ENCODE measurements at regions not wholly inside any gene's neighbourhood (a gene's known extent, or its start where the extent isn't known, plus 50 kb on each side); places are given as distances from the start of the nearest gene placed in this dataset.
A peak's percentile ranks its signal among the peaks of the same experiment; 100 is the strongest.

DNA sequence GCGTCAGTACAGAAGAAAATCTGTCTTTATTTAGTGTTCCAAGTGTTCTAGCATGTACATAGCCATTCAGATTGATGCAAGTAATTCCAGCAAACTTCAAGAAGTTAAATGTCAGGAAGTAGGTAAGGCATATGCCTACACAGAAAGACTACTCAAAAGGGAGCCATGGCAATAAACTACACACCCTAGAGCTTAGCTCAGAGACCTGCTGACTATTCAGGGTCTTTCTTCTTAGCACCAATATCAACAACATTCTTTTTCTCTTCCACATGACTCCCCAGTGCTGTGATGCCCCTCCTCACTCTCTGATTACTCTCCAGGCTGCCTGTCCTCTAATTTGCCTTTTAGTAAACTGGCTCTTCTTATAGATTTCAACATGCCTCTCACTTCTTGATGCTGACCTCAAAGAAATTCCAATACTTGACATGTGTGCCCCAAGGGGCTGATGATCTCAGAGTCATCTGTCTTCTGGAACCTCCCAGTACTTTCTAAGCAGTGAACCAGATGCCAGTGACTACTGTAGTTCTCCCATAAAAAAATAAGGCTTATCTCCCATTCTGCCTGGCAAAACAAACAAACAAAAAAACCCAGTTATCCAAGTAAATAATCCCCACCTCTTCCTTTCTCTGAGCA lies 909.2 kb upstream of the FANCL start:
- H2AFZ ChIP-seq (ENCODE audit: low read depth, low read length): no peak overlapping the region
- TF ChIP-seq EZH2 (IDR thresholded peaks at IDR 0.05; ENCODE audit: borderline replicate concordance, low read depth, low read length, severe bottlenecking): no peak
- H3K27me3 ChIP-seq (ENCODE audit: insufficient read depth, low read length, poor library complexity): no peaks in the 10 kb centered on the region

DNA sequence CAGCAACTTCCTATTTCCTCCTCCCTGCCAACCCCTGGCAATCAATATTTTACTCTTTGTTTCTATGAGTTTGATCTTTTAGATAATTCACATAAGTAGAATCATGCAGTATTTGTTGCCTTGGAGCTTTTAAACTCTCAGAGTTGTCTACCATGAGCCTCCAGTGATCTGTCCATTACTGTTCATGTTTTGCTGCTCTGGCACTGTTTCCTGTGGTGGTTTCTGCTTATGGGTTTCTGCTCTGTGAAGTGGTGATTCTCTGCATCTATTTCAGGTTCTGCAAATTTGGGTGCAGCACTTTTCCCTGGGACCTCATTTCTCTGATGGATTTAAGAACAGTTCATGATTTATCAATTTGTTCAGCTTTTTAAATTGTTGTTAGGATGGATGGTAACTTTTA lies 908.1 kb upstream of the FANCL start:
- no peaks in the 10 kb centered on the region for H3K9me3 ChIP-seq (ENCODE audit: insufficient read depth, low read length, severe bottlenecking)
- no peak overlapping the region for H3K27ac ChIP-seq (ENCODE audit: low read length)
- ATAC-seq (ENCODE audit: insufficient read depth, low read depth) (peak; percentile 82), DNase-seq (peak; percentile 17)
- no peak overlapping the region for H2AFZ ChIP-seq (ENCODE audit: low read depth, low read length)
- no peaks in the 10 kb centered on the region for H3K27me3 ChIP-seq (ENCODE audit: insufficient read depth, low read length, poor library complexity)
- no peaks in the 10 kb centered on the region for H3K36me3 ChIP-seq (ENCODE audit: insufficient read depth, low read length)
- no peak overlapping the region for H3K4me3 ChIP-seq (ENCODE audit: low read depth in 1 of 2, low read length in 2 of 2)
- TF ChIP-seq, protein P1, sequence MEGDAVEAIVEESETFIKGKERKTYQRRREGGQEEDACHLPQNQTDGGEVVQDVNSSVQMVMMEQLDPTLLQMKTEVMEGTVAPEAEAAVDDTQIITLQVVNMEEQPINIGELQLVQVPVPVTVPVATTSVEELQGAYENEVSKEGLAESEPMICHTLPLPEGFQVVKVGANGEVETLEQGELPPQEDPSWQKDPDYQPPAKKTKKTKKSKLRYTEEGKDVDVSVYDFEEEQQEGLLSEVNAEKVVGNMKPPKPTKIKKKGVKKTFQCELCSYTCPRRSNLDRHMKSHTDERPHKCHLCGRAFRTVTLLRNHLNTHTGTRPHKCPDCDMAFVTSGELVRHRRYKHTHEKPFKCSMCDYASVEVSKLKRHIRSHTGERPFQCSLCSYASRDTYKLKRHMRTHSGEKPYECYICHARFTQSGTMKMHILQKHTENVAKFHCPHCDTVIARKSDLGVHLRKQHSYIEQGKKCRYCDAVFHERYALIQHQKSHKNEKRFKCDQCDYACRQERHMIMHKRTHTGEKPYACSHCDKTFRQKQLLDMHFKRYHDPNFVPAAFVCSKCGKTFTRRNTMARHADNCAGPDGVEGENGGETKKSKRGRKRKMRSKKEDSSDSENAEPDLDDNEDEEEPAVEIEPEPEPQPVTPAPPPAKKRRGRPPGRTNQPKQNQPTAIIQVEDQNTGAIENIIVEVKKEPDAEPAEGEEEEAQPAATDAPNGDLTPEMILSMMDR (IDR thresholded peaks at IDR 0.05; ENCODE audit: borderline replicate concordance, extremely low read depth, low read length, poor library complexity, severe bottlenecking): no peak
- no peak for TF ChIP-seq EZH2 (IDR thresholded peaks at IDR 0.05; ENCODE audit: borderline replicate concordance, low read depth, low read length, severe bottlenecking)
- no peak overlapping the region for H3K9ac ChIP-seq (ENCODE audit: low read depth, low read length)
- H3K79me2 ChIP-seq (ENCODE audit: insufficient read depth, low read length): no peaks in the 10 kb centered on the region
- no peaks in the 10 kb centered on the region for H4K20me1 ChIP-seq (ENCODE audit: insufficient read depth, low read length)
- no peak overlapping the region for H3K4me2 ChIP-seq (ENCODE audit: insufficient read depth, low read length)
- 0 out of 2 replicates have a peak, but pooled peaks cover 6% of the 10 kb centered on the region for H3K4me1 ChIP-seq (ENCODE audit: insufficient read depth, low read length)

More for the DNA sequence above, 909.2 kb upstream of the FANCL start:
- Histone ChIP-seq H3K79me2 (ENCODE audit: insufficient read depth, low read length) (no peaks in the 10 kb centered on the region), H3K9me3 (ENCODE audit: insufficient read depth, low read length, severe bottlenecking) (no peaks in the 10 kb centered on the region), H3K36me3 (ENCODE audit: insufficient read depth, low read length) (no peaks in the 10 kb centered on the region), H3K4me3 (ENCODE audit: low read depth in 1 of 2, low read length in 2 of 2) (no peak overlapping the region), H4K20me1 (ENCODE audit: insufficient read depth, low read length) (no peaks in the 10 kb centered on the region), H3K4me1 (ENCODE audit: insufficient read depth, low read length) (0 out of 2 replicates have a peak, but pooled peaks cover 6% of the 10 kb centered on the region), H3K4me2 (ENCODE audit: insufficient read depth, low read length) (no peak overlapping the region), H3K27ac (ENCODE audit: low read length) (no peak overlapping the region), H3K9ac (ENCODE audit: low read depth, low read length) (no peak overlapping the region)
- no peak for ATAC-seq (ENCODE audit: insufficient read depth, low read depth)
- no peak for DNase-seq

DNA sequence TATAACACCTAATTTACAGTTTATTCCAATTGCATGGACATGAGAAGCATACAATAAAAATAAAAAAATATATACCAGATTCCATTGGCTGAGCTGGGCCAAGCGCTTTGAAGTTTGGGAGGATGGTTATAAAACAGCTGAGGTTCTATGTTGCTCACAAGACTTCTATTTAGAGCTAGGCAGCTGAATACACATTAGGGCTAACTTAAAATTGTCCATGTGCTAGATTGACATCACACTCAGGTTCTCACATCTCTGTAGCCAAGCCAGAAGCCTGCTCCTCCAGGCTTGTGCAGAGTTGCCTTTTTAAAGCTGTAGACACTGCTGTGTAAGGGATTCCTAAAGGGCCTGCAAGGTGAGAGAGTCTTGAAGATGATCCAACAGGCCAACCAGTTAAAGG lies 871.1 kb upstream of the FANCL start:
- H4K20me1 ChIP-seq (ENCODE audit: insufficient read depth, low read length): no peaks in the 10 kb centered on the region
- H3K27me3 ChIP-seq (ENCODE audit: insufficient read depth, low read length, poor library complexity): no peaks in the 10 kb centered on the region
- no peak overlapping the region for H3K4me3 ChIP-seq (ENCODE audit: low read depth in 1 of 2, low read length in 2 of 2)
- TF ChIP-seq EZH2 (IDR thresholded peaks at IDR 0.05; ENCODE audit: borderline replicate concordance, low read depth, low read length, severe bottlenecking): no peak
- TF ChIP-seq, protein P1 (IDR thresholded peaks at IDR 0.05; ENCODE audit: borderline replicate concordance, extremely low read depth, low read length, poor library complexity, severe bottlenecking): no peak
- H3K4me2 ChIP-seq (ENCODE audit: insufficient read depth, low read length): no peak overlapping the region
- H3K27ac ChIP-seq (ENCODE audit: low read length): no peak overlapping the region
- no peak for DNase-seq
- H3K36me3 ChIP-seq (ENCODE audit: insufficient read depth, low read length): no peaks in the 10 kb centered on the region
- H3K4me1 ChIP-seq (ENCODE audit: insufficient read depth, low read length): no peaks in the 10 kb centered on the region
- no peak overlapping the region for H2AFZ ChIP-seq (ENCODE audit: low read depth, low read length)
- no peak for ATAC-seq (ENCODE audit: insufficient read depth, low read depth)
- no peak overlapping the region for H3K9ac ChIP-seq (ENCODE audit: low read depth, low read length)
- H3K9me3 ChIP-seq (ENCODE audit: insufficient read depth, low read length, severe bottlenecking): no peaks in the 10 kb centered on the region
- no peaks in the 10 kb centered on the region for H3K79me2 ChIP-seq (ENCODE audit: insufficient read depth, low read length)

DNA sequence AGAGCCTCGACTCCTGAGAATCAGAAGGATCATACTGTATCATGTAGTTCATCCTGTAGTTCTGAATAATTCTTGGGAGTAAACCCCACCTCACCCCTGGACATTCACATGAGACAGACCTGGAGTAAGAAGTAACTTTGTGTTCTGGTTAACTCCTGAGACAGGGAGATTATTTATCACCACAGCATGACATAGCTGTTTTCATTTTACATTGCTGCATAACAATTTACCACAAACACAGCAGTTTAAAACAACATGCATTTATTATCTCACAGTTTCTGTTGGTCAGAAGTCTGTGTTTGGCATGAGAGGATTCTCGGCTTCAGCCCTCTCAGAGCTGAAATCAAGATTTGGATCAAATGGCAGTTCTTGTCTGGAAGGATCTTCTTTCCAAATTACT lies 855.8 kb upstream of the FANCL start:
- no peaks in the 10 kb centered on the region for H3K79me2 ChIP-seq (ENCODE audit: insufficient read depth, low read length)
- no peak overlapping the region for H3K9ac ChIP-seq (ENCODE audit: low read depth, low read length)
- no peaks in the 10 kb centered on the region for H3K27me3 ChIP-seq (ENCODE audit: insufficient read depth, low read length, poor library complexity)
- ATAC-seq (ENCODE audit: insufficient read depth, low read depth) (no peak), DNase-seq (no peak)
- H3K4me1 ChIP-seq (ENCODE audit: insufficient read depth, low read length): no peaks in the 10 kb centered on the region
- H3K4me3 ChIP-seq (ENCODE audit: low read depth in 1 of 2, low read length in 2 of 2): no peak overlapping the region
- H3K27ac ChIP-seq (ENCODE audit: low read length): no peak overlapping the region
- no peak overlapping the region for H2AFZ ChIP-seq (ENCODE audit: low read depth, low read length)
- TF ChIP-seq, protein P1 (IDR thresholded peaks at IDR 0.05; ENCODE audit: borderline replicate concordance, extremely low read depth, low read length, poor library complexity, severe bottlenecking): no peak
- no peak for TF ChIP-seq EZH2 (IDR thresholded peaks at IDR 0.05; ENCODE audit: borderline replicate concordance, low read depth, low read length, severe bottlenecking)
- H3K9me3 ChIP-seq (ENCODE audit: insufficient read depth, low read length, severe bottlenecking): peaks cover 13% of the 10 kb centered on the region
- no peaks in the 10 kb centered on the region for H3K36me3 ChIP-seq (ENCODE audit: insufficient read depth, low read length)
- no peaks in the 10 kb centered on the region for H4K20me1 ChIP-seq (ENCODE audit: insufficient read depth, low read length)
- H3K4me2 ChIP-seq (ENCODE audit: insufficient read depth, low read length): no peak overlapping the region
